ENCODE measurements at regions not wholly inside any gene's neighbourhood (a gene's known extent, or its start where the extent isn't known, plus 50 kb on each side); places are given as distances from the start of the nearest gene placed in this dataset.

DNA sequence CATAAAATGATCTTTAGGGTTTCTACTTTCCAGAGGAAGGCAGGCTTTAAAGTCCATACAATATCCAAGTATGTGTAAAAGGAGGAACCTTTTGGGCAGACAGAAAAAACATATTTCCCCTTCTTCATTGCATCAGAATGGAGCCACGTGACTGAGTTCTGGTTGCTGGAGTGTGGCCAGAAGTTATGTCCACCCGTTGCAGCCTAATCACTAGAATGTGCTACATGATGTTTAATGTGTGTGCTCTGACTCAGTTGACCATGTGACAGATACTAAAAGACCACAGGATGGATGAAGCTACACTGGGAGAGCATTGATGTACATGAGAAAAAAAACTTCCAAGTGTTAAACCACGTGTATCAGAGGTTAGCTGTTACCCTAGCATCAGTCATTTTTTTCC, 460.9 kb downstream of the RIT2 start:
- TF ChIP-seq, protein P1, sequence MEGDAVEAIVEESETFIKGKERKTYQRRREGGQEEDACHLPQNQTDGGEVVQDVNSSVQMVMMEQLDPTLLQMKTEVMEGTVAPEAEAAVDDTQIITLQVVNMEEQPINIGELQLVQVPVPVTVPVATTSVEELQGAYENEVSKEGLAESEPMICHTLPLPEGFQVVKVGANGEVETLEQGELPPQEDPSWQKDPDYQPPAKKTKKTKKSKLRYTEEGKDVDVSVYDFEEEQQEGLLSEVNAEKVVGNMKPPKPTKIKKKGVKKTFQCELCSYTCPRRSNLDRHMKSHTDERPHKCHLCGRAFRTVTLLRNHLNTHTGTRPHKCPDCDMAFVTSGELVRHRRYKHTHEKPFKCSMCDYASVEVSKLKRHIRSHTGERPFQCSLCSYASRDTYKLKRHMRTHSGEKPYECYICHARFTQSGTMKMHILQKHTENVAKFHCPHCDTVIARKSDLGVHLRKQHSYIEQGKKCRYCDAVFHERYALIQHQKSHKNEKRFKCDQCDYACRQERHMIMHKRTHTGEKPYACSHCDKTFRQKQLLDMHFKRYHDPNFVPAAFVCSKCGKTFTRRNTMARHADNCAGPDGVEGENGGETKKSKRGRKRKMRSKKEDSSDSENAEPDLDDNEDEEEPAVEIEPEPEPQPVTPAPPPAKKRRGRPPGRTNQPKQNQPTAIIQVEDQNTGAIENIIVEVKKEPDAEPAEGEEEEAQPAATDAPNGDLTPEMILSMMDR (IDR thresholded peaks at IDR 0.05; ENCODE audit: insufficient read depth, low read depth, low read length) = no peak
- Histone ChIP-seq H3K36me3 (ENCODE audit: control insufficient read depth, insufficient read depth, low read length) (no peaks in the 10 kb centered on the region), H3K4me3 (ENCODE audit: low read depth, low read length) (no peak overlapping the region), H3K27me3 (ENCODE audit: control insufficient read depth, insufficient read depth, low read length) (no peaks in the 10 kb centered on the region)
- no peak for DNase-seq (ENCODE audit: low read depth)
- ChIA-PET POLR2A (no interaction called here), CTCF (no interaction called here)

DNA sequence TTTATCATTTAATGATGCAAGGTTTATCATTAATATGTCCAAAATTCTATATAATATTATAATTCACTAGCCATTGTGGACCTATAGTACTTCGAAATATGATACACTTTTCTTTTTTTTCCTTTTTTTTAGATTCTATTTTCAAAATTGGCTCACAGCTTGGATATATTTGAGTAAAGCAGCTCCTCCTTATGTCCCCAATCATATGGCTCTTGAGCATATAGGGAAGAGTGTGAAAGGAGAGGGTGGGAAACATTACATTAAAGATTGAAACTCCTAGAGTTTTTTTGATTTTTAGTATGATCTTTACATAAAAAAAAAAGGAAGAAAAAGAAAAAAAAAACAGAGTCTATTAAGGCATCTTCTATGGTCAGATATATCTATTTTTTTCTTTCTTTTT, 457.9 kb downstream of the RIT2 start:
- no peak for DNase-seq (ENCODE audit: low read depth)
- no peaks in the 10 kb centered on the region for H3K27me3 ChIP-seq (ENCODE audit: control insufficient read depth, insufficient read depth, low read length)
- no peak overlapping the region for H3K4me3 ChIP-seq (ENCODE audit: low read depth, low read length)
- CTCF ChIA-PET = interaction anchor here (0.8 kb wide), 1 partner anchor 12 kb away, joined by 4 read pairs; no protein-coding TSS in a partner anchor
- H3K36me3 ChIP-seq (ENCODE audit: control insufficient read depth, insufficient read depth, low read length) = no peaks in the 10 kb centered on the region
- TF ChIP-seq, protein P1 (IDR thresholded peaks at IDR 0.05; ENCODE audit: insufficient read depth, low read depth, low read length) = no peak
- POLR2A ChIA-PET = no interaction called here

DNA sequence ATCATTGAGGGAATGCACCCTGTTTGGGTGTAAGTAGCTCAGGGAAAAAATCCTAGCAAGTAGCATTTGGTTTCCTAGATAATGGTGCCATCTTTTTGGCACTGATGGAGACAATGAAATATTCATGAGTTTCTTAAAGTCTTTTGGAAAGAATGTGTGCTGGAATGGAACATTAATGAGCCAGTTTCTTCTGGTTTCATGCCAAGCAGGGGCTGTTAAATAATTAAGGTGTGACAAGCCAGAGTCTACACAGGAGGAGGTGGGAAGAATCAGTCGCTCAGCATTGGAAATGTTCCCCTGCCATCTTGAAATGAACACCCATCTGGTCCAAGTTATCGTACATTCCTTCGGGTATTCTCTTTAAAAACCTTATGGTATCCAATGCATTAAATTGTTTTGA, 457.3 kb downstream of the RIT2 start:
- POLR2A ChIA-PET = no interaction called here

DNA sequence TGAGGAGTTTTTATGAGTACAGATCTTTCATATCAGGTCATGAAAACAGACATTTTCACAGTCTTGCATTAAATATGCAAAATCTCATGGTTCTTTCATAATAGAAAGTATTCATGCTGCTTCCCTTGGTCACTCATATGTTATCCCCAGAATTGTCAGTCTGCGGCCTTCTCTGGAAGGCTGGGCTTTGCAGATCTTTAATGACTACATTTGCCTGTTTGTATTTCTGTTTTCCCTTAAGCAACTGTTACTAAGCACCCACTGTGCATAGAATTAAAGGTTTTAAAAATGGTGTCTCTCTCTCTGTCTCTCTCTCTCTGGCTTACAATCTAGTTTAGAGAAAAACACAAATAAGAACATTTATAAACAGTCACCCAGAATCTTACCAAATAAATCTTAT, 456.3 kb downstream of the RIT2 start:
- no peak overlapping the region for H3K4me3 ChIP-seq (ENCODE audit: low read depth, low read length)
- DNase-seq (ENCODE audit: low read depth) = no peak
- no peaks in the 10 kb centered on the region for H3K36me3 ChIP-seq (ENCODE audit: control insufficient read depth, insufficient read depth, low read length)
- ChIA-PET POLR2A (no interaction called here), CTCF (no interaction called here)
- TF ChIP-seq, protein P1 (IDR thresholded peaks at IDR 0.05; ENCODE audit: insufficient read depth, low read depth, low read length) = no peak
- no peaks in the 10 kb centered on the region for H3K27me3 ChIP-seq (ENCODE audit: control insufficient read depth, insufficient read depth, low read length)

More for the DNA sequence above, 457.3 kb downstream of the RIT2 start:
- TF ChIP-seq, protein P1 (IDR thresholded peaks at IDR 0.05; ENCODE audit: insufficient read depth, low read depth, low read length) = no peak
- Histone ChIP-seq H3K27me3 (ENCODE audit: control insufficient read depth, insufficient read depth, low read length) (no peaks in the 10 kb centered on the region), H3K36me3 (ENCODE audit: control insufficient read depth, insufficient read depth, low read length) (no peaks in the 10 kb centered on the region), H3K4me3 (ENCODE audit: low read depth, low read length) (no peak overlapping the region)
- no peak for DNase-seq (ENCODE audit: low read depth)
- CTCF ChIA-PET = no interaction called here

DNA sequence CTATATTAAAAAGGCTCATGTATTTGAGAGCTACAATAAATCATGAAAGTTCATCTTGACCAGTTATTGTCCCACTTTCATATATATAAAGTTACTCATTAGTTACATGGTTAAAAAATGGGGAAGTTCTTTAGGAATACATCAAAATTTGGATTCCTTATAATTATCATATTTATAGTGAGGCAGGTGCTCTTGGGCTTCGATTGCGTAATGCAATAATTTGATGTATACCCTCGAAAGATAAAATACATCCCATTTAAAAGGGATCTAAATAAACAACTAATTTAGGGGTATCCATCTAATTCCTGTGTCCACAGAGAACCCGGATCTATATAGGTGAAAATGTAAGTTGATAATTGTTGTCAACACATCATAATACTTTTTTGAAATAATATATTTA, 444.6 kb downstream of the RIT2 start:
- H3K36me3 ChIP-seq (ENCODE audit: control insufficient read depth, insufficient read depth, low read length) = no peaks in the 10 kb centered on the region
- H3K27me3 ChIP-seq (ENCODE audit: control insufficient read depth, insufficient read depth, low read length) = no peaks in the 10 kb centered on the region
- H3K4me3 ChIP-seq (ENCODE audit: low read depth, low read length) = no peak overlapping the region
- CTCF ChIA-PET = no interaction called here
- DNase-seq (ENCODE audit: low read depth) = no peak
- TF ChIP-seq, protein P1 (IDR thresholded peaks at IDR 0.05; ENCODE audit: insufficient read depth, low read depth, low read length) = no peak
- POLR2A ChIA-PET = no interaction called here
